Left colon (tissue), 2 donors: ENCODE measurements at regions not wholly inside any gene's neighbourhood (a gene's known extent, or its start where the extent isn't known, plus 50 kb on each side); places are given as distances from the start of the nearest gene placed in this dataset.
A peak's percentile ranks its signal among the peaks of the same experiment; 100 is the strongest.
"Not testable (repeated sequence)": the region's sequence is repeated elsewhere in the genome, so short reads cannot be mapped to it uniquely, and the experiment has no call there.

Experiments
- ATAC-seq: fragments of 200-7000 bp; cut with Tn5 transposase; one replicate; pipeline ENCODE4 v1.9.1; 2020; ENCODE audit warnings: mild to moderate bottlenecking, moderate library complexity
- DNase-seq, 2 donors: peaks; one replicate each; pipeline ENCODE4 v3.0.0-alpha.2; 2020
- intact Hi-C, 2 donors: fragments of 100-400 bp; cut with DNase I in 1 of 2; cut with micrococcal nuclease in 1 of 2; formaldehyde crosslinking; loops; one replicate each; pipeline versions ENCODE4 v1.11.2 to v1.14.0; 2022; cut with DNase I, micrococcal nuclease
- donor health status: DM: no; HTN: no; CAD: no.
- donor health status: DM: yes; HTN: yes; CAD: no.

DNA sequence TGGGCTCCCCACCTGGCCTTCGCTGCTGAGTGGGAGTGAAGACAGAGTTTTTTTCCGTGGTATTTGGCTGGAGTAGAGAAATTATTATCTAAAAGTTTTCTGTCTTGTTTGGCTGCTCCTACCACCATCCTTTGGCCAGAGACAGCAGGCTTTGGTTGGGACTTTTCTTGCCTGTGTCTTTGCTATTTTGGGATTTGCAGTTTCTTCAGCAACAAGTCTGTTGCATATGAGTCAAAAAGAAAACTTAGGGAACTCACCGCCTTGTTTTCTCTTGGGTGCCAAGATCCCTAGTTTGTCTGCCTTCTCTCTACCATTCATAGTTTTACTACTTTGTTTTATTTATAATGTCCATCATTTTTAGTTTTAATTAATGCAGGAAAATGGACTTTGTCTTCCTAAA lies 683.8 kb downstream of the DOK5 start:
- no peak for ATAC-seq

DNA sequence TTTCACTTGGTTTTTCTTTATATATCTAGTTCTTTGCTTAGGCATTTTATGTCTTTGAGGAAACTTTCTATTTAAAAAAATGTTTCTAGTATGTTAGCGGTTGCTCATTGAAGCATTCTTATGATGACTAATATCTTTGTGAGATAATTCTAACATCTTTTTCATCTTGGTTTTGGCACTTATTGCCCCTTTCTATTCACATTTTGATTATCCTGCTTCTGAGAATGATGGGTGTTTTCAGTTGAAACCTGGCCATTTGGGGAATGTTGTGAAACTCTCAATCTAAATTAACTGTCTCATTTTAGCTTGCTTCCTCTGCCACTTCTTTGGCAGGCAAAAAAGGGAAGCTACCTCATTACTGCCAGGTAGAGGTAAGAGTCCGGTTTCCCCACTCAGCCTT lies 683.1 kb downstream of the DOK5 start:
- ATAC-seq (no peak), DNase-seq (no peak)
- intact Hi-C loops: no loop called here

More for the DNA sequence above, 683.8 kb downstream of the DOK5 start:
- no peak for DNase-seq
- intact Hi-C loops: no loop called here

DNA sequence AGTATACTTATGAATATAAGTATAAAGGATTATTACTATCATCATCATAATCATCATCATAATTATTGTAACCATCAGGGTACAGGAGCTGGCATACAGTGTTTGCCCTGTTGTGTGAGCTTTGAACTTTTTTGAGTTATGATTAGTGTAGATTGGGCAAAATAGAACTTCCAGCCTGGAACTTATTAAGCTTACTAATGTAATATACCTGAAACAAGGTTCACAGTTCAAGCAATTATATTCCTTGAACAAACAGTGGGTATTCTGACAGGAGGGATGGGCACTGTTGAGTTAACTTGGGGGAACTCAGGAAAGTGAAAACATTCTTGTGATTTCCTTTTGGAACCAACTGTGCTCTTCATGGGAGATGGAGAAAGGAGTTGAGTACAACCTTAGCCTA lies 680.0 kb downstream of the DOK5 start:
- DNase-seq (no peak), ATAC-seq (peak; percentile 91)
- intact Hi-C loops: no loop called here

DNA sequence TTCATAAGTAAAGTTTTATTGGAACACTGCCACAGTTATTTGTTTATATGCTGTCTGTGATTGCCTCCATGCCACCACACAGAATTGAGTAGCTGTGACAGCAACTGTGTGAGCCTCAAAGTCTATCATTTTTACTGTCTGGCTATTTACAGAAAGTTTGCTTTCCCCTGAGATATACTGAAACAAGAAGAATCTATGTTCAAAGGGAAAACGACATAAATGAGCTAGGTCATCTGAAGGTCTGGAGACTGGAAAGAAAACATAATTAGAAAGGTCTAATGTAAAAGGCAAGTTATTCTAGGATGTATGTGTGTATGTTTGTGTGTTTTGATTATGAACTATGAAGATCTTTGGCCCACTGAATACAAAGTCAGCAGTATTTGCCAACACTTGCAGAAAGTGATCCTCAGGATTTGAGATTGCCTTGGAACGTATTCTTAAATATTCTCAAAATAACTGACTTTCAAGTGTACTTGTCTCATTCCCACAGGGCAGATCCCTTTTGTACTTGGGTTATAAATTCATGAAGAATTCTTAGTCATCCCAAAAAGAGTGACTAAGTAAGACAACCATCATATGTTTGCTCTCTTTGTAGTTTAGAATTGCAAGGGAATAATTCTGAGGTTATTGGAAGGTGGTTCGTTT lies 677.7 kb downstream of the DOK5 start:
- intact Hi-C loops: no loop called here
- ATAC-seq (no peak), DNase-seq (no peak)

DNA sequence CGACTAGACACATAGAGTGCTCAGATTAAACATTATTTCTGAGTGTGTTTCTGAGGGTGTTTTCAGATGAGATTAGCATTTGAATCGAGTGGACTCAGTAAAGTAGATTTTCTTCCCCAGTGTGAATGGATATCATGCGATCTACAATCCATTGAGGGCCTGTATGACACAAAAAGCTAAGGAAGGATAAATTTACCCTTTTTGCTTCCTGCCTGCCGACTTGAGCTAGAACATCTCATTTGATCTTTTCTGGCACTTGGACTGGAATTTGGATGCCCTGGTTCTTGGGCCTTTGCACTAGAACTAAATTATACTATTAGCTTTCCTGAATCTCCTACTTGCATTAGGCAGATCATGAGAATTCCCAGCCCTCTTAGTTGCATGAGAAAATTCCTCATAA lies 675.8 kb downstream of the DOK5 start:
- DNase-seq (no peak), ATAC-seq (no peak)
- intact Hi-C loops: no loop called here

DNA sequence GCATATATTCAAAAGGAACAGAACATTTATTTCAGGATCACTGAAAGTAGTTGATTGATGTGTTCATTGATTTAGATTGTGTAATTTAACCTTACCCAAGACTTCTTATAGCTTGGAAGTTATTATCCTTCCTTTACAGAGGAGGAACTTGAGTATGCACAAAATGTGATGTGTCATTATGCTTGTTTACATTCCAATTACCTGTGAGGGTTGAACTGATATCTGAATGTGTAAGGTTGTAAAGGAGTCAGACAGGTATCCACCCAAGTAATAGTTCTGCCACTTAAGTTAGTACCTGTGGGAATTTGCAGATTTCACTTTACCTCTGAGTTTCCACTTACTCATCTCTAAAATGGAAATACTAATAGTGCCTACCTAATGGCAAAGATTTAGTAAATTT lies 668.2 kb downstream of the DOK5 start:
- ATAC-seq (peak; percentile 100), DNase-seq (no peak)
- intact Hi-C loops: loop anchor here in 1 of 2 donors (10.0 kb wide), 1 partner anchor 51 kb away; no protein-coding TSS in a partner anchor

DNA sequence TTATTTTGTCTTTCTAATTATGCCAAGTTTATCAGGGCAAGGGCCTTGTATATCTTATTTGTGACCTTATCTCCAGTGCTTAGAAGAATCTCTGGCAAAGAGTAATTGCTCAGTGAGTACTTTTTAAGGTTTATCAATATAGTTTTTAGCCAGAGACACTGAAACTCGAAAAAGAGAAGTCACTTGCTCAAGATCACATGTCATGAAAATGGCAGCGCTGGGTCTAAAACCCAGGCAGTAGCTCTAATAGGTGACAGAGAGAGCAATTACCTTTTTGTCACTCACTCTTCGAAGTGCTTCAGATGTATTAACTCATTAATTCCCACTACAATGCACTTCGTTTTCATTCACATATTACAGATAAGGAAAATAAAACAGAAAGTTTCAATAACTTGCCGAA lies 667.5 kb downstream of the DOK5 start:
- DNase-seq: no peak
- intact Hi-C loops: loop anchor here in 1 of 2 donors (10.0 kb wide), 1 partner anchor 52 kb away; no protein-coding TSS in a partner anchor
- ATAC-seq: no peak

DNA sequence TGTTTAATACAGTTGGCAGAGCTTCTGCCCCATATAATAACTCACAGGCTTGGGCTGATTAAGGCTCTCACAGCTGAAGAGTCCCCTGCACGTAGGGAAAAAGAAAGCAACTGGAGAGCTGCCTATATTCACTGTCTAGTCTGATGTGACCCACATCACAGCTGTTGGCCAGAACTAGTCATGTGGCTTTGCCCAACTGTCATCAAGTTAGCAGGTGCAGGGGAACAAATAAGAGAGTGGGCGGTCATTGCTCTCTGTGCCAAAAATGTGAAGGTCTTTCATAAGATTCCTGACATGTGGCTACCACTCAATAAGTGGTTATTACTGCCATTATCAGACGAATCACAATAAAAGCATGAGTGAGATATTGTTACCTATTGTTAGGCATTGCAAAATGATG lies 665.2 kb downstream of the DOK5 start:
- intact Hi-C loops: loop anchor here in 1 of 2 donors (10.0 kb wide), 1 partner anchor 54 kb away; no protein-coding TSS in a partner anchor
- ATAC-seq (no peak), DNase-seq (no peak)

DNA sequence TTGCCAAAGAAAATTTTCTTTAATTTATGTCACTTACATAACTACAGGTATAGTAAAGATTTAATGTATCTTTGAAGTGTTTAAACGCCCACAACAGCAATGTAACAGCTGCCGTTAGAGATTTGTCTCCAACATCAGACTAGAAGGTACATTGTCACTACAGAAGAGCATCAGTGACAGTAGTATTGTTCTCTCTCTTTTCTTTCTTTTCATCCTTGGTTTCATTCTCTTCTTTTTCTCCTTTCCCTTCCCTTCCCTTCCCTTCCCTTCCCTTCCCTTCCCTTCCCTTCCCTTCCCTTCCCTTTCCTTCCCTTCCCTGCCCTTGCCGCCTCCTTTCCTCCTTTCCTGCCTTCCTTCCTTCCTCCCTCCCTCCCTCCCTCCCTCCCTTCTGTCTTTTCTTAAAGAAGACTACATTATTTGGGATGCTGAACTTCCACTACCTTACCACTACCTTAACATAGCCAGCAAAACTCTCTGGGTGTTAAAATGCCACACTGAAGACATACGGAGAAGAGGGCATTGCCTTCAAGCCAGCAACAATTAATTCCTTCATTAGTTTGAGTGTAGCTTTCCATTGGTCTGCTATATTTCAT lies 663.9 kb downstream of the DOK5 start:
- ATAC-seq: no peak
- DNase-seq: no peak
- intact Hi-C loops: no loop called here

DNA sequence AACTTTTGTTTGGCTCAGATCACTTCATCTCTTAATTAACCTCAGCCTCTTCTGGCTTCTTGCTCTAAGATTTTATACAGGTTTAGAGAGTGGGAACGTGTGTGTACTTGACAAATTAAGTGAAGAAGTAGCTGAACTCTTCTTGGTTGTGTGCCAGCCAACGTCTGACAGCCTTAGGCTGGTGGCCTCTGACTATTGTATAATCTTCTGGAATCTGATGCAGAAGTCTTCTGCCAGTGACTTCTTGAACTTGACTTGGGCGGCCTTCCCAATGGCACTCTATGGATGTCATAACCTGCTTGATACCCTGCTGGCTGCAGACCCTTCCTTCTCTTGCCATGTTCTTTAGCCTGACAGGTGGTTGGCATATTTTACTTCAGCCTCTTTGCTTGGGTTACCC lies 660.5 kb downstream of the DOK5 start:
- intact Hi-C loops: no loop called here
- no peak for ATAC-seq
- no peak for DNase-seq

DNA sequence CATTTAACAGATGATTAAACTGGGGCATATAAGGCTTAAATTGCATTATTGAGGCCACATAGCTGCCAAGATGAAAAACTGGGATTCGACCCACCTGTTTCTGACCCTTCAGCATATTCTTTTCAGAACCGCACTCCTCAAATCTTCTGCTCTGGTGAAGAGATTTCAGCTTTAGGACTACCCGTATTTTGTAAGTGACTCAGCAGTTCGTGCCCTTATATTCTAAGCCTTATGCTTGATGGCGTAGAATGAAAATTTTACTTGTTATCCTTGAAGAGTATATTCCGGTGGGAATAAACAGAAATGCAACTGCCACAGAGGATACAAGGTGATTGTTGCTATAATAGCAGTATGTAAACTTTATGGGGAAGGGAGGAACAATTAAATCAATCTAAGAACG lies 657.1 kb downstream of the DOK5 start:
- no peak for ATAC-seq
- no peak for DNase-seq

DNA sequence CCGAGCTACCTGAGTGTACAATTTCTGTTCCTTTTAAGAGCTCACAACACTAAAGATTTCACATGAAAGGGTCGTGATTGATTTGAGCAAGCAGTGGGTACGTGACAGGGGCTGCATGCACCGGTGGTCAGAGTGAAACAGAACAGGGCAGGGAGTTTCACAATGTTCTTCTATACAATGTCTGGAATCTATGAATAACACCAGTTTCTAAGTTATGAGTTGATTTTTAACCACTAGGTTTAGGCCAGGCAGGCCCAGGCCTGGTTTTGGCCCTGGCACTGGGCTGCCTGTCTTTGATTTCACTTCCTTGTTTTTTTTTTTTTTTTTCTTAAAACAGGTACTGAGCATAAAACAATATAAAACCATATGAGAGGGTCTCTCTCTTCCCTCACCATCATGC lies 642.2 kb downstream of the DOK5 start:
- intact Hi-C loops, ATAC-seq, DNase-seq: not testable (repeated sequence)

More for the DNA sequence above, 657.1 kb downstream of the DOK5 start:
- intact Hi-C loops: no loop called here

DNA sequence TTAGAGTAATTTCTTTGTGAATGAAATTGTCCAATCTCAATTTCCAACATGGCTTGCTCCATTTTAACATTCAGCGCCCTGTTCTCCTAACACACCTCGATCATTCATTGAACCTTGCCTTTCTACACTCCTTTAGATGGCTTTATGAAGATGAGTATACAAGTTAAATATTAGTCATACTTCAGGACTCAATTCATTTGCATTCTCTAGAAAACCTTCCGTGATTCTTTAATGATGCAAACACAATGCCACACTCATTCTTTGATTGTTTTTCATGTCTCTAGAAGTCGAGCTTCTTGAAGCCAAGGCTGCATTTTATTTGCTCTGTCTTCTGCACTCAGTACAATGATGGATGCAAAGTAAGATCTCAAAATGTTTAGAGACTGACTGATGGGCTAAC lies 641.2 kb downstream of the DOK5 start:
- intact Hi-C loops: no loop called here
- DNase-seq (no peak), ATAC-seq (no peak)

DNA sequence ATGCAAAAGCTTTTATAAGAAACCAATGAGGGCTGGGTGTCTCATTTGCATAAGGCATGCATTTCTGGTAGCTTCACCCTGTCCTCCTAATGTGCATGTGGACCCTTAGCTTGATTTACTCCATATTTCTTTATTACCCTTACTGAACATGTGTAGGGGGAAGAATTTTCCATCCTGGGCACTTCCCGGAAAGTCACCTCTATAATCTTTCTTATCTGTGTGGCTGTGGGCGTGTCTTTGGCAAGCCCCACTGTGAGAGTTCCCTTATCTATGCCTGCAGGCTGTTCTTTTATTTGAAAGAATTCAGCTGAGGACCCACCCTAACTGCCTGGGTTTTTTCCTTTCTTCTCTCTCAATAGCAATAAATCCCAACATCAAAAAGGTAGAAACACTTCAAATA lies 627.8 kb downstream of the DOK5 start:
- peak; percentile 97 for ATAC-seq
- intact Hi-C loops: no loop called here
- peak; percentile 71 to 78 for DNase-seq

DNA sequence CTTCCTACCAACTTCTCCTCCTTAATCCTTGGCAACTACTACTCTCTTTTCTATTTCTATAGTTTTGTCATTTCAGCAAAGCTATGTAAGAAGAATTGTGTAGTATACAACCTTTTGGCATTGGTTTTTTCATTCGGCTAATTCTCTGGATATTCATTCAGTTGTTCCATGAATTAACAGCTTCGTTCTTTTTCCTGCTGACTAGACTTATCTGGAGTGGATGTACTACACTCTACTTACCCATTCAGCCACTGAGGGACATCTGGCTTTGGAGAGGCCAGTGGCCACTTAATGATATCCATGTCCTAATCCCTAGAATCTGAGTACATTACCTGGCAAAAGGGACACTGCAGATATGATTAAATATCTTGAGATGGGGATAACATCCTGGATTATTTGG lies 623.9 kb downstream of the DOK5 start:
- ATAC-seq (no peak), DNase-seq (no peak)
- intact Hi-C loops: no loop called here

DNA sequence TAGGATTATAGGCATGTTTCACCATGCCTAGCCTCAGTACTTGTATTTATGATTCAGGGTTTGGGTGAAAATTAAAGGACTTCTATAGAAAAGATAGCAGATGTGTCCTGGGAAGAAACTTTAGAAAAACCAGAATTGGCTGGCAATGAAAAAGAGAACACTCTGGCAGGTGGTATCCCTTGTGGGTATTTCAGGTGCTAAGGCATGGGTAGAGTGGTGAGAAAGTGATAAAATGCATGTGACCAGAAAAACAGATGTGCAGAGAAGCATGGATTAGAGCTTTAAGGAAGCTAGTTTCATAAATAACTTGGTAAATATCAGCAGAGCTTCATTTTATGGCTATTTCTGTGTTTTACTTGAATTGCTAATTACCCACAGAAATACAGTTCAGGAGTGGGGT lies 622.2 kb downstream of the DOK5 start:
- ATAC-seq: no peak
- DNase-seq: no peak
- intact Hi-C loops: no loop called here

DNA sequence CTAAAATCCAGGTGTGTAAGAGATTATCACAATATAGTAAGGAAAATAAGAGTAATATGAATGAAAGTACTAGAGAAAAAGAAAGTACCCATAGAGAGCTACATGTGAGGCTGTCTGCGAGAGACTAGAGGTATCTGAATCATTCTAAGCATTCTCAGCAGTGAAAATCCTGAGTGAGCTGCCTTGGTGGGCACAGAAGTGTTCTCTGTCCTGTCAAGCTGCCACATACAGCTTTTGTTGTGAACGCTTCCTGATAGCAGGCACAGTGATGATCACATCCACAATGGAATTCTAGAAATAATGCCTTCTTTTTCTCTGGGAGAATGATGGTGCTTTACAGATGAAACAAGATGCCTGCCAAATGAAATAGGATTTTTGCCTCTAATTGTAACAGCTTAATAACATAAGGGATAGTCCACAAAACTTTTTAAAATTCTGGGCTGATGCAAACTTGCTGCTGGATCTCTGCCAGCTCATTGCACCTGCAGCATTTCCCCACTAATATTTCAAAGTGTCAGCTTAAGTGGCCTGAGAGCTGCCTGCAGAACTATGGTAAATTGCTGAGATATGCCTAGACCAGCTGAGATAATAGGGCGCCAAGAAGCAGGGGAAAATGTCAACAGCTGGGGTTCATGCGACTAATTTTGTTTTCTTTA lies 620.5 kb downstream of the DOK5 start:
- ATAC-seq: no peak
- DNase-seq: no peak
- intact Hi-C loops: no loop called here

DNA sequence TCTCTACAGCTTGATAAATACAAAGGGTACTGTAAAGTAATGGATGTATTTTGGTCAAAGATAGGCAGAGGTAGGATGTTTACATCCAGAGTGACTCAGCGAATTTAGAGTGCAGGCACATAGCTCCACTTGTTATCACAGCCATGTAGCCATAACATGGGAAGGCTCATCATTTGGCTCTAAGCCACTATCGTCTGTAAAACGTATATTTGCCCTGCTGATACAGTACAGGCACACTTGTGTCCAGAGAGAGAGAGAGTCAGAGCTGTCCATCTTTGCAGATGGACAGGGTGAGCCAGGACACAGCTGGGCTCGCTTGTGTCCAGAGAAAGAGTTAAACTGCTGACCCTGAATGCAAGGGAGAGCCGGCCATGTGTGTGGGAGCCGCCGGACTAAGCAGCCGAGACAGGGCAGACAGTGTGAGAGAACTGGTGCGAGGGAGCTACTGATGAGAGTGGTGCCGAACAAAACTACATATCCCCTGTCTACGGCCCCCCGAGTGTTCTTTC lies 619.0 kb downstream of the DOK5 start:
- ATAC-seq: no peak
- intact Hi-C loops: no loop called here

DNA sequence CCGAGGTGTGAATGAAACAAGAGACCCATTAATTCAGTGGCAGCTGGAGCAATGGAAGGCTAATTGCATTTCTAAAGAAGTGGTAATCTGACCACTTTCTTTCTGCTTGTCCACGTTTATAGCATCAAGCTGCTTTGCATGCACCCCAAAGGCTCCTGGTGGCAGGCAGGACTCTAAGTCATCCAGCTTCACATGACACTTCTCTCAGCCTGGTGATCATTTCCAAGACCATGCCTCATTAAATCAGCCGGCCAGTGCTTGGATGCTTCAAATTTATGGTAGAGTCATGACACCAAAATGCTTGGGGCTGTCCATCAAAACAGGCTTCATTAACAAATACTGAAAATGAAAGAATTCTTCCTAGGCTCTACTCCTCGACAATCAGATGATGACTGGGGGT lies 614.9 kb downstream of the DOK5 start:
- intact Hi-C loops: no loop called here
- DNase-seq (no peak), ATAC-seq (no peak)

More for the DNA sequence above, 619.0 kb downstream of the DOK5 start:
- DNase-seq: no peak

DNA sequence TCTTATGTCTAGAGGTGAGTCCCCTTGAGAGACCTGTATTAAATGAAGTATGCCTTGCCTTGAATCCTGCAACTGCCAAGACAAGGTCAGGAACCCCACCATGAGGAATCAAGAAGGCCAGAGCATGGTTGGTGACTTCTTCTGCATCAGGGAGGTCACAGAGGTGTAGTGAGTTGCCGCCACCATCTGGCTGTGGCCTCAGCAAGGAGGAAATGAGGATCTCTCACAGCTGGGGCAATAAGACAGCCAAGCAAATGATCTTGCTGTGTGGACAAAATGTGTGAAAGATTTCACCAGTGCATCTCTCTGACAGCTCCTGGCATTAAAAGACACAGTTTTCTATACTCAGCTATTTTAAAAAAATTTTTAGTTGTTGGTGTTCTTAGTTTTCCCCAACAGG lies 611.0 kb downstream of the DOK5 start:
- no peak for ATAC-seq
- DNase-seq: no peak
- intact Hi-C loops: no loop called here
